ENCODE measurements at regions not wholly inside any gene's neighbourhood (a gene's known extent, or its start where the extent isn't known, plus 50 kb on each side); places are given as distances from the start of the nearest gene placed in this dataset.

GRCh38 chr3:159796226-159796625 lies 192.4 kb upstream of the IL12A start:
- TF ChIP-seq CTCF (IDR thresholded peaks at IDR 0.05) = no peak
- no peak for TF ChIP-seq POLR2A (IDR thresholded peaks at IDR 0.05)
